Nephron (organoid): ENCODE measurements at regions not wholly inside any gene's neighbourhood (a gene's known extent, or its start where the extent isn't known, plus 50 kb on each side); places are given as distances from the start of the nearest gene placed in this dataset.

ENCODE experiments used
- H3K27ac Mint-ChIP-seq, 3 experiments: 2 replicates each; pipeline ENCODE4 v1.8.0; 2020; ENCODE audit warnings: mixed read lengths in 3 of 3, mild to moderate bottlenecking in 2 of 3, moderate library complexity in 1 of 3
- H3K27me3 Mint-ChIP-seq: 2 replicates; pipeline ENCODE4 v1.8.0; 2021; ENCODE audit warnings: low read depth, mild to moderate bottlenecking, moderate library complexity, mixed read lengths
- H3K36me3 Mint-ChIP-seq: 2 replicates; pipeline ENCODE4 v1.8.0; 2020; ENCODE audit warnings: low read depth, mixed read lengths
- H3K4me1 Mint-ChIP-seq: 2 replicates; pipeline ENCODE4 v1.8.0; 2020; ENCODE audit warnings: mixed read lengths
- H3K4me3 Mint-ChIP-seq, 3 experiments: 2 replicates each; pipeline ENCODE4 v1.8.0; 2020; ENCODE audit warnings: mild to moderate bottlenecking in 3 of 3, mixed read lengths in 3 of 3, moderate library complexity in 2 of 3
- H3K9me3 Mint-ChIP-seq: 2 replicates; pipeline ENCODE4 v1.8.0; 2020; ENCODE audit warnings: mixed read lengths
- TF ChIP-seq, protein P1 (sequence below), 3 experiments: fragments of 200-600 bp; sonication (generic); IDR thresholded peaks; one replicate each; pipeline ENCODE4 v1.5.0; 2021; ENCODE audit warnings: antibody characterized with exemption in 3 of 3; ENCODE audit not compliant: unreplicated experiment in 3 of 3

DNA sequence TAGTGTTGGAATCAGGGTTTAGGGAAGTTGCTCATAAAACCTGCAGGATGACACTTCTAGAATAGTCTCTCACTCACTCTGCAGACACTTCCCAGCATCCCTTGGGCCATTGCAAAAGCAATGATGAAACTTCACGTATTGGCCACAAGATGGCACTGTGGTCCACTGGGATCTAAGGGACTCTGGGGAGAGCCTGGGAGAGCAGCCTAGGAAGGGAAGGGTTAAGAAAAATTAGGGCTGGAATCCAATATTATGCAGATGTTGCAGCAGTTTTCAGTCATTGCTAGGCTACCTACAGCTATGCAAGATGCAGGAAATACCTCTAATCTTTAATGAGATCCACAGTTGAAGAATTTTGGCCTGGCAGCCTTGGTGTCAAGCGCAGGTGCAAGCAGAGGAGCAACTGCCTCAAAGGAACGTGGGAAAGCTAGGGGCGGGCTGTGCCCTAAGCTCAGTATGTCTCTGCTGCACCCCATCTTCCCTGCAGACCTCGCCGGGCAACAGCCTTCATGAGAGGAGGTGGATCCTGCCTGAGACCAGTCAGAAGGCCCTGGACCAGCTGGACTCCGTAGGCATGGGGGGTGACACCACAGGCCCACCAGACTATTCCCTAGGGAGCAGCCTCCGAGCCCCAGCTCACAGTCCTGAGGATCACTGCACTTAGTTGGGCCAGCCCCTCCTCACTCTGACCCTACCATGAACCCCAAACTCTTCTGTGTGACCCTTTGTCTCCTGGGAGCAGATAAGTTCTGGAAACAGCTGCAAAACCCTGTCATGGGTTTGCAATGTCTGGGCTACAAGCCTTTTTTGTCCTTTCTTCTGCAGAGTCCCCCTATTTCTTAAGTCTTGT lies 127.9 kb upstream of the PRSS58 start:
- Mint-ChIP-seq H3K27ac (no peak overlapping the region), H3K4me3 (no peak overlapping the region), H3K4me1 (peaks cover 30% of the 10 kb centered on the region), H3K36me3 (no peaks in the 10 kb centered on the region), H3K9me3 (no peaks in the 10 kb centered on the region), H3K27me3 (no peaks in the 10 kb centered on the region)
- TF ChIP-seq, protein P1, sequence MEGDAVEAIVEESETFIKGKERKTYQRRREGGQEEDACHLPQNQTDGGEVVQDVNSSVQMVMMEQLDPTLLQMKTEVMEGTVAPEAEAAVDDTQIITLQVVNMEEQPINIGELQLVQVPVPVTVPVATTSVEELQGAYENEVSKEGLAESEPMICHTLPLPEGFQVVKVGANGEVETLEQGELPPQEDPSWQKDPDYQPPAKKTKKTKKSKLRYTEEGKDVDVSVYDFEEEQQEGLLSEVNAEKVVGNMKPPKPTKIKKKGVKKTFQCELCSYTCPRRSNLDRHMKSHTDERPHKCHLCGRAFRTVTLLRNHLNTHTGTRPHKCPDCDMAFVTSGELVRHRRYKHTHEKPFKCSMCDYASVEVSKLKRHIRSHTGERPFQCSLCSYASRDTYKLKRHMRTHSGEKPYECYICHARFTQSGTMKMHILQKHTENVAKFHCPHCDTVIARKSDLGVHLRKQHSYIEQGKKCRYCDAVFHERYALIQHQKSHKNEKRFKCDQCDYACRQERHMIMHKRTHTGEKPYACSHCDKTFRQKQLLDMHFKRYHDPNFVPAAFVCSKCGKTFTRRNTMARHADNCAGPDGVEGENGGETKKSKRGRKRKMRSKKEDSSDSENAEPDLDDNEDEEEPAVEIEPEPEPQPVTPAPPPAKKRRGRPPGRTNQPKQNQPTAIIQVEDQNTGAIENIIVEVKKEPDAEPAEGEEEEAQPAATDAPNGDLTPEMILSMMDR (IDR thresholded peaks at IDR 0.05; ENCODE audit: unreplicated experiment in 3 of 3), result peak; percentile 45 to 51 (median 49)

DNA sequence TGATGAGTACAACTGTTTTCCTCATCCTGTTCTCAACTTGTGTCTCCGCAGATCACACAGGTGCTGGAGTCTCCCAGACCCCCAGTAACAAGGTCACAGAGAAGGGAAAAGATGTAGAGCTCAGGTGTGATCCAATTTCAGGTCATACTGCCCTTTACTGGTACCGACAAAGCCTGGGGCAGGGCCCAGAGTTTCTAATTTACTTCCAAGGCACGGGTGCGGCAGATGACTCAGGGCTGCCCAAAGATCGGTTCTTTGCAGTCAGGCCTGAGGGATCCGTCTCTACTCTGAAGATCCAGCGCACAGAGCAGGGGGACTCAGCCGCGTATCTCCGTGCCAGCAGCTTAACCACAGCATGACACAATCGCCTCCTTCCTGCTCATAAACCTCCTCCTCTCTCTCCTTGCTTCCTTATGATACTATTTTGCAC lies 126.7 kb upstream of the PRSS58 start:
- Mint-ChIP-seq H3K4me1 (peaks cover 26% of the 10 kb centered on the region), H3K9me3 (no peaks in the 10 kb centered on the region), H3K27me3 (peaks cover 2% of the 10 kb centered on the region), H3K36me3 (no peaks in the 10 kb centered on the region), H3K27ac (no peak overlapping the region), H3K4me3 (no peak overlapping the region)
- TF ChIP-seq, protein P1 (IDR thresholded peaks at IDR 0.05; ENCODE audit: unreplicated experiment in 3 of 3), result no peak

DNA sequence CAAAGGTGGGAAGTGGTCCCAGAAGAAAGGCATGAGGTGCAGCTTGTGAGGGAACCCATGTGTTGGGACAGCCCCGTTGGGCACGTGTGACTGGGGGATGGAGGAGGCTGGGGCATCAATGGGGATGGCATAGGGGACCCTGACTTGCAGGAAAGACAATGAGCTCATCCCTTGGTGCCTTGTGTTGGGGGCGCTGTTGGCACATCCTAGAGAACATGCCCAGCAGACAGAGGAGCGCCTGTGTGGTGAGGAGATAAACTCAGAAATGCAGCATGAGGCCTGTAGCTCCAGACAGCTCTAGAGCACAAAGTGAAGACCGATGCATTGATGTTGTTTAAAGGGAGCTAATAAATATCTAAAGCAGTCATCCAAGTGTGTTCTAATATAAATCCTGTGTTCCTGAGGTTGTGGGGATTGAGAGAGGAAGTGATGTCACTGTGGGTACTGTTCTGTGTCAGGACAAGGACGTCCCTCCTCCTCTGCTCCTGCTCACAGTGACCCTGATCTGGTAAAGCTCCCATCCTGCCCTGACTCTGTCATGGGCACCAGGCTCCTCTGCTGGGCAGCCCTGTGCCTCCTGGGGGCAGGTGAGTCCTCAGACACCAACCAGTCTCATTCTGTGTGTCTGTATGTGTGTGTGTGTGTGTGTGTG lies 126.1 kb upstream of the PRSS58 start:
- Mint-ChIP-seq H3K4me1 (peaks cover 23% of the 10 kb centered on the region), H3K27ac (no peak overlapping the region), H3K36me3 (no peaks in the 10 kb centered on the region), H3K4me3 (no peak overlapping the region), H3K9me3 (no peaks in the 10 kb centered on the region), H3K27me3 (peaks cover 3% of the 10 kb centered on the region)
- TF ChIP-seq, protein P1 (IDR thresholded peaks at IDR 0.05; ENCODE audit: unreplicated experiment in 3 of 3), result no peak

DNA sequence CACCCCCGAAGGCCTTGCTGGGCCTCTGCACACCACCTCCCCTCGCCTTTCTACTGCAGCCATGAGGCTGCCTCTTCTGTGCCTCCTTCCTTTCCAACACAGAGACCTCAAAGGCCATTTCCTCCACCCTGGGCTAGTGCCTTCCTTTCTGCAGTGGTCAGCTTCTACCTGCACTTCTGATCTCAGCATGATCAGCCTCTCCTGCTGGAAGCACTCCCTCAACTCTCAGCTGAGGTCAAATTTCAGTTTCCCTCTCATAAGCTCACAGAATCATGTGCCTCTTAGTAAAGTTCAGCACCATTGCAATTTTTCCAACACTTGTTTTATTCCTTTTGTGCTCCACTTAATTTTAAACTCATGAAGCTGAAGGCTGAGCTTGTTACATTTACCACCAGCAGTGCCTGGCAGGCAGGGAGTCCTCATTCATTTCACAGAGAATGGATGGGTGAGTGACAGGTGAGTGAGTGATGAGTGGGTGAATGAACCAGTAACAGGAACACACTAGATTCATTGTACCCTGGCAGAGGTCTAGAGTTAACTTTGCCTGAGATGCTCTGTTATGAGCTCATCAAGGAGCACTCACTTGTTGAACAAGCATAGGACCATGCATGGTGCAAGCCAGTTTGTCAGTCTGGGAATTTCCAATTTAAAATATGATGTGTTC lies 124.0 kb upstream of the PRSS58 start:
- Mint-ChIP-seq H3K36me3 (no peaks in the 10 kb centered on the region), H3K4me3 (no peak overlapping the region), H3K27ac (peak overlapping the region in 1 of 3 experiments; percentile 18), H3K9me3 (no peaks in the 10 kb centered on the region), H3K4me1 (peaks cover 22% of the 10 kb centered on the region), H3K27me3 (peaks cover 3% of the 10 kb centered on the region)
- TF ChIP-seq, protein P1 (IDR thresholded peaks at IDR 0.05; ENCODE audit: unreplicated experiment in 3 of 3), result no peak

DNA sequence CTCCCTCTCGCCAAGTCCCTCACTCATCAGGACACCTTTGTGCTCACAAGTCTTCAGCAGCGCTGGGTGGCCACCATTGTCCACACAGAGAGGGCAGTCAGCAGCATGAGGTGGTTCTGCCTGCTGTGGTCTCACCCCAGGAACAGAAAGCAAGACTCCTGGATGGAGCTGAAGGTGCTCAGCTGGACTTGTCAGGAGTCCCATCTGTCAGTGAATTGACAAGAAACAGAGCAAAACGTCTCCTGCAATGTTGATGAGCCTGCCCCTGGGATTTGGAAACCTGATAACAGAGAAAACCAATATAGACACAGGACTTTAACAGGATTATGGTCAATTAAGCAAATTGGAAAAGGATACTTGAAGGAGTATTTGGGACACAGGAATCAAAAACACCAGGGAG lies 122.2 kb upstream of the PRSS58 start:
- TF ChIP-seq, protein P1 (IDR thresholded peaks at IDR 0.05; ENCODE audit: unreplicated experiment in 3 of 3), result no peak
- Mint-ChIP-seq H3K27ac (no peak overlapping the region), H3K4me1 (peaks cover 5% of the 10 kb centered on the region), H3K4me3 (no peak overlapping the region), H3K9me3 (no peaks in the 10 kb centered on the region), H3K36me3 (no peaks in the 10 kb centered on the region), H3K27me3 (peaks cover 8% of the 10 kb centered on the region)
